ENCODE measurements at regions not wholly inside any gene's neighbourhood (a gene's known extent, or its start where the extent isn't known, plus 50 kb on each side); places are given as distances from the start of the nearest gene placed in this dataset.

DNA sequence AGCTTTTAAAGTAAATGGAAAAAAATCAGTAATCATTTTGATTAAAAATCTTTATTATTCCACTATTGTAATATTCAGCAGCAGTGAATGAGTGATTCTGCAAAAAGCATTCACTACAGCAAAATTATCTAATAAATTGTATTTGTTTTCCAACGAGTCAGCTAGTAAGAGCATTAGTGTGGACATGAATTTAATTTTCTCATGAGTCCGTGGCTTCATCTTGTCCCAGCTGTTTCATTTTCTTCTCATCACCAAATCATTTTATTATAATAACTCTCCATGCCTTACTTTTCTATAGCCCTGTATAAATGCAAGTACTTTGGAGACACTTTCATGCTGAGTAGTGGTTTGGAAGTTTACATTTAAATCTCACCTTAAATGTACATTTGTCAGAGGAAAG is 66.2 kb downstream of the FANCF start:
- no peak for TF ChIP-seq POLR2A (IDR thresholded peaks at IDR 0.05)
- TF ChIP-seq CTCF (IDR thresholded peaks at IDR 0.05), result no peak
